ENCODE measurements at regions not wholly inside any gene's neighbourhood (a gene's known extent, or its start where the extent isn't known, plus 50 kb on each side); places are given as distances from the start of the nearest gene placed in this dataset.
"Not testable (repeated sequence)": the region's sequence is repeated elsewhere in the genome, so short reads cannot be mapped to it uniquely, and the experiment has no call there.

DNA sequence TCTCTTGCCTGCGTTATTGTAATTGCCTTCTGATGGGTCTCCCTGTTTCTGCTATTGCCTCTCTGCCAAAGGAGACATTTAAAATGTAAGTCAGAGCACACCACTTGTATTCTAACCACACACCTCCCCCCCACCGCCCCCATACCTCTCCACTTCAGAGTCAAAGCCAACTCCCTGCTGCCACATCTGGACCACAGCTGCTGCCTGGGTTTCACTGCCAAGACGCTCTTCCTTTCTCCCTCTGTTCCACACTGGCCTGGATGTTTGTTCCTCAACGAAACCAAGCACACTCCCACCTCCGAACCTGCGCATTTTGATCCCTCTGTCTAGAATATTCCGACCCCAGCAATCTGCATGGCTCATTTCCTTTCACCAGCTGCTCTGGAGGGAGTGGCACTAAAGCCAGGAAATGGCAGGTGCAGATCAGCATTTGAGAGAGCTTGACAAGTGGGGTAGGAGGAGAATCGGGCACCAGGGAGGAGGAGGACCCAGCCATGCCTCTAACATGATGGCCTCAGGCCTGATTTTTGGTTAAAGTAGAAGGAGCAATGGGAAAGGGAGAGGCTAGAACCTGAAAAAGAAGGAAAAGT is 92.4 kb upstream of the HS3ST2 start:
- H3K4me3 ChIP-seq = no peak overlapping the region
- no peaks in the 10 kb centered on the region for H3K27me3 ChIP-seq
- no peak for DNase-seq (ENCODE audit: low spot score in 2 of 2)
- no peaks in the 10 kb centered on the region for H3K36me3 ChIP-seq
- no peaks in the 10 kb centered on the region for H3K4me1 ChIP-seq
- intact Hi-C loops (cut with DNase I; ENCODE audit: low total_unique reads) = no loop called here
- TF ChIP-seq, protein P1, sequence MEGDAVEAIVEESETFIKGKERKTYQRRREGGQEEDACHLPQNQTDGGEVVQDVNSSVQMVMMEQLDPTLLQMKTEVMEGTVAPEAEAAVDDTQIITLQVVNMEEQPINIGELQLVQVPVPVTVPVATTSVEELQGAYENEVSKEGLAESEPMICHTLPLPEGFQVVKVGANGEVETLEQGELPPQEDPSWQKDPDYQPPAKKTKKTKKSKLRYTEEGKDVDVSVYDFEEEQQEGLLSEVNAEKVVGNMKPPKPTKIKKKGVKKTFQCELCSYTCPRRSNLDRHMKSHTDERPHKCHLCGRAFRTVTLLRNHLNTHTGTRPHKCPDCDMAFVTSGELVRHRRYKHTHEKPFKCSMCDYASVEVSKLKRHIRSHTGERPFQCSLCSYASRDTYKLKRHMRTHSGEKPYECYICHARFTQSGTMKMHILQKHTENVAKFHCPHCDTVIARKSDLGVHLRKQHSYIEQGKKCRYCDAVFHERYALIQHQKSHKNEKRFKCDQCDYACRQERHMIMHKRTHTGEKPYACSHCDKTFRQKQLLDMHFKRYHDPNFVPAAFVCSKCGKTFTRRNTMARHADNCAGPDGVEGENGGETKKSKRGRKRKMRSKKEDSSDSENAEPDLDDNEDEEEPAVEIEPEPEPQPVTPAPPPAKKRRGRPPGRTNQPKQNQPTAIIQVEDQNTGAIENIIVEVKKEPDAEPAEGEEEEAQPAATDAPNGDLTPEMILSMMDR (IDR thresholded peaks at IDR 0.05) = no peak
- TF ChIP-seq POLR2A (IDR thresholded peaks at IDR 0.05) (no peak), POLR2AphosphoS5 (IDR thresholded peaks at IDR 0.05) (no peak)
- H3K27ac ChIP-seq = no peak overlapping the region
- H3K9me3 ChIP-seq = no peaks in the 10 kb centered on the region

DNA sequence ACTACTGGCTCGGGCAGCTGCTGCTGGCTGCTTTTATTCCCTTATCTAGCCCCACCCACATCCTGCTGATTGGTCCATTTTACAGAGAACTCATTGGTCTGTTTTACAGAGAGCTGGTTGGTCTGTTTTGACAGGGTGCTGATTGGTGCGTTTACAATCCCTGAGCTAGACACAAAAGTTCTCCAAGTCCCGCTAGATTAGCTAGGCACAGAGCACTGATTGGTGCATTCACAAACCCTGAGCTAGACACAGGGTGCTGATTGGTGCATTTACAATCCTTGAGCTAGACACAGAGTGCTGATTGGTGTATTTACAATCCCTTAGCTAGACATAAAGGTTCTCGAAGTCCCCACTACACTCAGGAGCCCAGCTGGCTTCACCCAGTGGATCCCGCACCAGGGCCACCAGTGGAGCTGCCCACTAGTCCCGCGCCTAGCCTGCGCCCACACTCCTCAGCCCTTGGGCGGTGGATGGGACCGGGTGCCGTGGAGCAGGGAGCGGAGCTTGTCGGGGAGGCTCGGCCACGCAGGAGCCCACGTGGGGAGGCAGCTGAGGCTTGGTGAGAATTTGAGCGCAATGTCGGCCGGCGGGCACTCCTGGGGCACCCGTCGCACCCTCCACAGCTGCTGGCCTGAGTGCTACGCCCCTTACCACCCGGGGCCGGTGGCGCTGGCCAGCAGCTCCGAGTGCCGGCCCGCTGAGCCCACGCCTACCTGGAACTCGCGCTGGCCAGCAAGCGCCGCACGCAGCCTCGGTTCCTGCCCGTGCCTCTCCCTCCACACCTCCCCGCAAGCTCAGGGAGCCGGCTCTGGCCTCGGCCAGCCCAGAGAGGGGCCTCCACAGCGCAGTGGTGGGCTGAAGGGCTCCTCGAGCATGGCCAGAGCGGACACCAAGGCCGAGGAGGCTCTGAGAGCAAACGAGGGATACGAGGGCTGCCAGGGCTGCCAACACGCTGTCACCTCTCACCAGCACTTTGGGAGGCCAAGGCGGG is 91.1 kb upstream of the HS3ST2 start:
- H3K9me3 ChIP-seq; DNase-seq (ENCODE audit: low spot score in 2 of 2); H3K4me1 ChIP-seq; H3K27ac ChIP-seq; intact Hi-C loops (cut with DNase I; ENCODE audit: low total_unique reads); H3K4me3 ChIP-seq; H3K27me3 ChIP-seq; H3K36me3 ChIP-seq: not testable (repeated sequence)

DNA sequence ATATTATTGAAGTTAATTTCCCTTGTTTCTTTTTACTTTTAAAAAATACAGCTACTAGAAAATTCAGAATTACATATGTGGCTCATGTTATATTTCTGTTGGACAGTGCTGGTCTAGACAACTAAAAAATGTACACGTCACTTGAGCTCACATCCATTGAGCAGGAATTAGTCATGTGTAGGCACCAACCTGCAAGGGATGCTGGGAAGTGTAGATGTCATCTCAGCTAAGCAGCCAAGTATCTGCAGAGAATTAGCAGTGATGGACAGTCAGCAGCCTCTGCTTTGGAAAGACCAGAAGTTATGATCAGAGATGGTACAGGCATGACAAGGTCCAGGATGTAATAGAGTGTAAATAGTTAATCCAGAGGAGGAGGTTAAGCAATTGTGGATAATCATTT is 87.1 kb upstream of the HS3ST2 start:
- Histone ChIP-seq H3K4me3 (no peak overlapping the region), H3K4me1 (no peaks in the 10 kb centered on the region), H3K27ac (no peak overlapping the region), H3K36me3 (no peaks in the 10 kb centered on the region), H3K27me3 (no peaks in the 10 kb centered on the region), H3K9me3 (no peaks in the 10 kb centered on the region)
- intact Hi-C loops (cut with DNase I; ENCODE audit: low total_unique reads) = no loop called here
- TF ChIP-seq POLR2AphosphoS5 (IDR thresholded peaks at IDR 0.05) (no peak), POLR2A (IDR thresholded peaks at IDR 0.05) (no peak)
- TF ChIP-seq, protein P1 (IDR thresholded peaks at IDR 0.05) = no peak
- DNase-seq (ENCODE audit: low spot score in 2 of 2) = no peak

DNA sequence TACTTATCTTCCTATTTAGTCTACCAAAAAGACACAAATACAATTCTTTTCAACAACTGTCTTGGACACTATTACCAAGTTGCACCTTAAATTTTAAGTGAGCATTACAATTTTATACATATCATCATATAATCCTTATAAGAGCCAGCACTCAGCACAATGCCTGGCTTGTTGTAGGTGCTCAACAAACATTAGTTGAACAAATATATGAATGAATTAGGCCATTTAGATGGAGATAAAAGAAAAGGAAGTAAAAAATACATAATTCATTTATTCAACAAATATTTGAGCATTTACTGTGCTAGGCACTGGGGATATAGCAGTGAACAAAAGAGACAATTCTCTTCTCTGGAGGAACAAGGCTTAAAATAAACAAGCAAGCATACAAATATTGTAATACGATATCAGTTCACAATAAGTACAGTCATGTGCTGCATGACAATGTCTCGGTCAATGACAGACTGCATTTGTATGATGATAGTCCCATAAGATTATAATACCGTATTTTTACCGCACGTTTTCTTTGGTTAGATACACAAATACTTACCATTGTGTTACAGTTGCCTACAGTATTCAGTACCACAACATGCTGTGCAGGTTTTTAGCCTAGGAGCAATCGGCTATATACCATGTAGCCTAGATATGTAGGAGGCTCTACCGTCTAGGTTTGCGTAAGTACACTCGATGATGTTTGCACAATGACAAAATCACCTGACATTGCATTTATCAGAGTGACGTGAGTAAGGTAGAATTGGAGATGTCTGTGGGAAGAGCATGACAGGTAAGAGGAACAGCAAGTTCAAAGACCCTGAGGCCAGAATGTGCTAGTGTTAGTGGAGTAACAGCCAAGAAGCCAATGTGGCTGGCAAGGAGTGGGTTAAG is 86.4 kb upstream of the HS3ST2 start:
- no peaks in the 10 kb centered on the region for H3K27me3 ChIP-seq
- no peaks in the 10 kb centered on the region for H3K9me3 ChIP-seq
- no peak for DNase-seq (ENCODE audit: low spot score in 2 of 2)
- H3K36me3 ChIP-seq = no peaks in the 10 kb centered on the region
- intact Hi-C loops (cut with DNase I; ENCODE audit: low total_unique reads) = no loop called here
- TF ChIP-seq, protein P1 (IDR thresholded peaks at IDR 0.05) = no peak
- TF ChIP-seq POLR2AphosphoS5 (IDR thresholded peaks at IDR 0.05) (no peak), POLR2A (IDR thresholded peaks at IDR 0.05) (no peak)
- H3K27ac ChIP-seq = peak overlapping the region in 1 of 2 donors; percentile 15
- no peaks in the 10 kb centered on the region for H3K4me1 ChIP-seq
- H3K4me3 ChIP-seq = no peak overlapping the region

DNA sequence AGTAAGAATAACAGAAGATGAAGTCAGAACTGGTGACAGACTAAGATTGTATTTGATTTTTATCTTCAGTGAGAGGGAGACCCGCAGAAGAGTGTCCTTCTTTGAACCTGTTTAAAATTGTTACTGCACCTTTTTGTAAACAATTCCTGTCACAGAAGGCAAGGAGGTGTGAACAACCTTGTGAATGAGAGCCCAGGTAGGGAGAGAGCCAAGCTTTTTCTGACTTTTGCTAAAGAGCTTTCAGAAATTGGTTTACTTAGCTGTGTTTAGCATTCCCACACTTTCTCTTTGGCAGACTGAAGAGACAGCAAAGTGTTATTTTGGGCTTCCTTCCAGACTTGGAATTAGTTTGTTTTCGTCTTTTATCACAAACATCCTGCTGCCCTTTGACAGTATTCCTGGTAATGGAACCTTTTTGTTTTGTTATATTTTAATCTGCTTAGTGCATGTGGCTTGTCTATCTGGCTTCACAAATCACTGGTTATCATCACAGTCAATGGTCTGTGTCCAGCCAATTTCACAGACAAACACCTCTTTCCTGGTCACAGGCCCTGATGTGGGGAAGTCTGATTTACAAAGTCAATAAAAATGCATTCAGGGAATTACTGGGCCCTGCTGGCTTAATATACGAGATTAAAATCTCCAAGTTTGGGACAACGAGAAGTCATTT is 85.7 kb upstream of the HS3ST2 start:
- H3K4me1 ChIP-seq = no peaks in the 10 kb centered on the region
- TF ChIP-seq, protein P1 (IDR thresholded peaks at IDR 0.05) = no peak
- TF ChIP-seq POLR2A (IDR thresholded peaks at IDR 0.05) (no peak), POLR2AphosphoS5 (IDR thresholded peaks at IDR 0.05) (no peak)
- no peak overlapping the region for H3K4me3 ChIP-seq
- intact Hi-C loops (cut with DNase I; ENCODE audit: low total_unique reads) = no loop called here
- no peaks in the 10 kb centered on the region for H3K36me3 ChIP-seq
- H3K9me3 ChIP-seq = no peaks in the 10 kb centered on the region
- H3K27ac ChIP-seq = peak overlapping the region in 1 of 2 donors; percentile 55
- no peak for DNase-seq (ENCODE audit: low spot score in 2 of 2)
- H3K27me3 ChIP-seq = no peaks in the 10 kb centered on the region
